ENCODE measurements at regions not wholly inside any gene's neighbourhood (a gene's known extent, or its start where the extent isn't known, plus 50 kb on each side); places are given as distances from the start of the nearest gene placed in this dataset.

GRCh38 chr2:71801556-71801955 is 346.1 kb downstream of the CYP26B1 start:
- intact Hi-C loops (cut with micrococcal nuclease): no loop called here
- H3K27ac ChIP-seq (ENCODE audit: extremely low read depth, low read depth, low read length): no peak overlapping the region
- DNase-seq (ENCODE audit: extremely low read depth in 1 of 4, low spot score in 3 of 4) (no peak), ATAC-seq (no peak), FAIRE-seq (no peak)
- H3K4me3 ChIP-seq: no peak overlapping the region
- ChIA-PET CTCF (ENCODE audit: low intra/inter-chr PET ratio) (interaction anchor here (0.6 to 2.7 kb wide), 6 partner anchors 193 to 1061 kb away, joined by 3 to 13 read pairs (median 4); no protein-coding TSS in a partner anchor), POLR2A (interaction anchor here (0.5 to 0.7 kb wide), 2 partner anchors 13 to 1061 kb away, joined by 3 read pairs; no protein-coding TSS in a partner anchor)
- no peaks in the 10 kb centered on the region for H3K4me1 ChIP-seq (replicated peaks in 1 of 2; ENCODE audit: control insufficient read depth in 2 of 2, insufficient read depth in 2 of 2, low read length in 2 of 2)
- in situ Hi-C loops (cut with MboI): loop anchor here (10.0 kb wide), 2 partner anchors 353 to 783 kb away; no protein-coding TSS in a partner anchor
- no TSS peak for BruUV-seq (replicated peaks)
- no peak overlapping the region for H3K4me2 ChIP-seq (ENCODE audit: insufficient read depth, low read length)
- whole genome bisulfite sequencing (ENCODE audit: insufficient coverage, low coverage, missing lambda C conversion rate): 5% methylated on average over 3 of the region's 3 CpGs
- H3K9ac ChIP-seq (ENCODE audit: insufficient read depth in 1 of 2, low read depth in 2 of 2, low read length in 2 of 2): no peak overlapping the region
- TF ChIP-seq HDAC8 (tag; IDR thresholded peaks at IDR 0.05) (no peak), ARID3B (CRISPR knock-in tag; IDR thresholded peaks at IDR 0.05; ENCODE audit: borderline replicate concordance) (no peak), LCOR (CRISPR knock-in tag; IDR thresholded peaks at IDR 0.05) (no peak), ZNF354B (CRISPR knock-in tag; IDR thresholded peaks at IDR 0.05) (no peak), ZBTB1 (CRISPR knock-in tag; IDR thresholded peaks at IDR 0.05; ENCODE audit: borderline replicate concordance, low read depth) (no peak), HOXB6 (CRISPR knock-in tag; IDR thresholded peaks at IDR 0.05; ENCODE audit: borderline replicate concordance) (no peak), THRB (CRISPR knock-in tag; conservative IDR thresholded peaks at IDR 0.05) (no peak), STAT5A (IDR thresholded peaks at IDR 0.05; ENCODE audit: borderline replicate concordance, low read length) (no peak), ARID4B (CRISPR knock-in tag; IDR thresholded peaks at IDR 0.05) (no peak), NR2C1 (IDR thresholded peaks at IDR 0.05) (no peak), NR2C1 (tag; IDR thresholded peaks at IDR 0.05) (no peak), PHF20 (IDR thresholded peaks at IDR 0.05; ENCODE audit: partially characterized antibody) (no peak), RBM22 (IDR thresholded peaks at IDR 0.05; ENCODE audit: low read depth, low read length, poor library complexity, severe bottlenecking) (no peak), RHOXF2B (CRISPR knock-in tag; conservative IDR thresholded peaks at IDR 0.05) (no peak), RBM15 (IDR thresholded peaks at IDR 0.05; ENCODE audit: insufficient read depth, low read length) (no peak)
- H3K79me2 ChIP-seq (ENCODE audit: control insufficient read depth, insufficient read depth, low read length): no peaks in the 10 kb centered on the region
- no peak overlapping the region for H2AFZ ChIP-seq (ENCODE audit: low read depth, low read length)
- H3K27me3 ChIP-seq (ENCODE audit: control insufficient read depth in 2 of 2, insufficient read depth in 2 of 2, low read length in 2 of 2): peaks cover 0 to 11% of the 10 kb centered on the region in 2 experiments; a peak in 2 of 5 replicates
- H3K9me3 ChIP-seq (replicated peaks; ENCODE audit: control insufficient read depth, insufficient read depth, low read depth, low read length): no peaks in the 10 kb centered on the region
- H4K20me1 ChIP-seq (replicated peaks; ENCODE audit: control insufficient read depth, insufficient read depth, low read length): 0 out of 2 replicates have a peak, but pooled peaks cover 7% of the 10 kb centered on the region
- no peaks in the 10 kb centered on the region for H3K36me3 ChIP-seq (ENCODE audit: control insufficient read depth, insufficient read depth, low read length)
- peaks cover under 1% of the 10 kb centered on the region for H3K9me1 ChIP-seq (ENCODE audit: control insufficient read depth, insufficient read depth, low read length)

All from K562 (cell line).